Activated CD4-positive, alpha-beta T cell treated with anti-CD3 and anti-CD28 coated beads for 1 hour (primary cell): ENCODE measurements at regions not wholly inside any gene's neighbourhood (a gene's known extent, or its start where the extent isn't known, plus 50 kb on each side); places are given as distances from the start of the nearest gene placed in this dataset.

Source experiments
- DNase-seq: peaks from one replicate; pipeline ENCODE4 v3.0.0-alpha.2; 2020

DNA sequence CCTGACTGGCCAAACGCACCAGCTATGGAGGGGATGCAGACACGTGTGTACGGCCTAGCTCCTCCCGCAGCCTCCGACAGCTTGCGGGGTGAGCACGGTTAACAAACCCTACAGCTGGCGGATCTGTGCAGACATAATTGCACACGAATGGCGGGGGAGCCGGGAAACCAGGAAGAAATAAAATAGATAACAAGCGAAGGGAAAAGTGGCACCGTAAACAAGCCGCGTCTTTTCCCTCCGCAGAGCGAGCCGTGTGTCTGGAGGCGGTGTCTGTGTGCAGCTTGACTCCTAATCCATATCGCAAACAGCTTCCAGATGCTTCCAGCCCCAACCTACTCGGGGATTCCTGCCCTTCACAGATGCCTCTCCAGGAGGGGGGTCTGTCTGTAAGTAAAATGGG is 853.1 kb upstream of the SALL3 start:
- DNase-seq, result no peak

GRCh38 chr18:78127041-78127440 is 852.6 kb upstream of the SALL3 start:
- no peak for DNase-seq

DNA sequence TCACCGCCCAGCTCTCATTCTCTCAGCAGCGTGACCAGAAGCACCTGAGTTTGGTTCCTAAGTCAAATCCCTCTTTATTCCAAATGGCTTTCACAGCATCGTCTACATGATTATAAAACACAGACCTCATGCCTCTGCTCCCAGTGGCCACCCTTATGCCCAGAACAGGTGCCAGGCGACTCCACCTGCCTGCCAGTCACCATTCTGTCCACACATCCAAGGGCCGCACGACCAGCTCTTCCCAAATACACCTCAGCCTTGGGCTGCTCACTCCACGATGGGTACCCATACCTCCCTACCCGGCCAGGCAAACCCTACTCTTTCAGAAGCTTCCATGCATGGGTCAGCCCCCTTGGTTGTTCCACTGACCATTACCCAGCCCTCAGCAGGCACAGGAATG is 851.6 kb upstream of the SALL3 start:
- DNase-seq, result no peak

- DNase-seq, result no peak
Observed at GRCh38 chr18:78129260-78129659, 850.4 kb upstream of the SALL3 start.

DNA sequence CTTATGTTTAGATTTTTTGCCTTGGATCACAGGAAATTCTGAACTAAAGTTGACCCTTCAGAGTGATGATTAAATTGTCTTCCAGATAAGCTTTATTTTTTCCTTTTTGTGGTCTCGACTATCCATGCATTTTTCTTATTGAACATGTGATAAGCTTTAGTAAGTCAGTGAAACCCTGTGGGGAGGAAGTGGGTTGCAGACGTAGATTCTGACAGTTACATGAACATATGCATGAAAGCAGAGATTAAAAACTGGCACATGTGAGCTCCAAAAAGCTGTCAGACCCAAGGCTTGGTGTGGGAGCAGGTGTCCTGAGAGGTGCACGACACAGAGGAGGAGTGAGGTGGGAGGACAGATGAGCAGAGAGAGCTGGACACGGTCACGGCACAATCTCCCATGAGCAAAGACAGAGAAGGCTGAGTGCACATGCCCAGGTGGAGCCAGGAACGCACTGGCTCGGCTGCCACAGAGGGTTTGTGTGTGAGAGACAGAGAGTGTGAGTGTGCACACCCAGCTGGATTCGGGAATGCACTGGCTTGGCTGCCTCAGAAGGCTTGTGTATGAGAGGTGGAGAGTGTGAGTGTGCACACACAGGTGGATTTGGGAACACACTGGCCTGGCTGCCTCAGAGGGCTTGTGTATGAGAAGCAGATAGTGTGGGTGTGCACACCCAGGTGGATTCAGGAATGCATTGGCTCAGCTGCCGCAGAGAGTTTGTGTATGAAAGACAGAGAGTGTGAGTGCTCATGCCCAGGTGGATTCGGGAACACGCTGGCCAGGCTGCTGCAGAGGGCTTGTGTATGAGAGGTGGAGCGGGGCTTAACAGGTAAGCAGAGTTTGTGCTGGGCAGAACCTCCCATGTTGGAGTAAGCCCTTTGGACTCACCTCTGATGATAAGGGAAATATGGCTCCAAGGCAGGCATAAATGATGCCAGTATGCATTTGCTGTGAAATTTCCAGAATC is 849.1 kb upstream of the SALL3 start:
- no peak for DNase-seq

DNA sequence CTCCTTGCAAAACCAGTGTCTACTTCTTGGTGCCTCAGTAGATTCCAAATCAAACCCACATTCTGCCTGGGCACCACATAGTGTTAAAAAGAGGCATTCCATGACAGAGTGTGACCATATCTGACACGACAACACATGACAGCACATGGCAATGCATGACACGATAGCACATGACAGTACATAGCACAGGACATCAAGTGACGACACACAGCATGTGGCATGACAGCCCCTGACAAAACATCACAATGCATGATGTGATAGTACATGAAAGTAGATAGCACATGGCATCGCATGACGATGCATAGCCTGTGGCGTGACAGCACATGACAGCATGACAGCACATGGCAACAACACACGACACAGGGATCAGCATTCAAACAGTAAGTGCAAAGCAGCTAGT is 845.9 kb upstream of the SALL3 start:
- no peak for DNase-seq

DNA sequence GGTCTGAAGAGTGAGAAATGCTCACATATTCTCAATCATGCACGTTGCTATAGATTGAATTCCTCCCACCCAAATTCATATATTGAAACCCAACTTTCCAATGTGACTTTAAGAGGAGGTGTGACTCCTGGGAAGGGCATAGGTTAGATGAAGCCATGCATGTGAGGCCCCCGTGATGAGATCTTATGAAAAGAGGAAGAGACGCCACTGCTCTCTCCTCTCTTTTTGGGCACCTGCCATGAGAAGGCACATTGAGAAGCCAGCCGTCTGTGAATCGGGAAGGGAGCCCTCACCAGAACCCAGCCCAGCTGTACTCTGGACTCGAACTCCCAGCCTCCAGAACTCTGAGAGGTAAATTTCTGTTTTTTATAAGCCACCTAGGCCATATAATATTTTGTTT is 842.6 kb upstream of the SALL3 start:
- no peak for DNase-seq

- no peak for DNase-seq
Observed at GRCh38 chr18:78138983-78139496, 840.6 kb upstream of the SALL3 start.

- no peak for DNase-seq
Observed at GRCh38 chr18:78140294-78140693, 839.3 kb upstream of the SALL3 start.

DNA sequence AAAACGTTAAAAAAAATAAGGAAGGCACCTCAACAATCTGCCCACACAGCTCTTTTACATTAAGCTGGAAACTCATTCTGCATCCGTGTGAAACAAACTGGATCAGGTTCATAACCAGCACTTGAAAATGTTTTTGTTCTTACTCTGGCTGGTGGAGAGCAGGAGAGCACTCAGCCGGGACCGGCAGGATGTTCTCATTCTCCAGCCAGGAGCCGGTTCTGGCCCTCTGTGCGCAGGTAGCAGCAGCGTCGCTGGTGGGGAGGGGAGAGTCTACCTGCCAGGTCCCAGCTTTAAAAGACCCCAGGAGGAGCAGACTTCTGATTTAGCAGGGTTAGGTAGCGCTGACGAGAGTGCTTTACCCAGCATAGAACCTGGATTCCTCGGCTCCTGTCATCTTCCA is 834.9 kb upstream of the SALL3 start:
- DNase-seq, result no peak

DNA sequence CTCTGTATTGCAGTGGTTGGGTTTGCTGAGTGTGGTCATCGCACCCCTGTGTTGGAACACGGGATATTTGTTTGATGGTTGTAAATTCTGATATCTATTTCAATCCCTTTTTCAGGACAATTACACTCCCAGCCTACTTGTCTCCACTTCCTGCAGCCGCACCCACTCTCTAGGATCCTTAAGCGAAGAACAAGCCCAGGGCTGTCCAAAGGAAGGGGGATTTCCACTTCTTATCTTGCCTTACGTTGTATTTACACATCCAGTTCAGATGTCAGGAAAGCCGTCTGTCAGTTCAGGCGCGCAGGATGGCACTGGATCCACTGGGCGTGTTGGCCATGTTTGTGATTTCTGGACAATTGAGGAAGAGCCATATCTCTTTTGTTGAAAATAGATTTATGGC is 834.5 kb upstream of the SALL3 start:
- no peak for DNase-seq

- no peak for DNase-seq
Observed at GRCh38 chr18:78146136-78147085, 833.2 kb upstream of the SALL3 start.

GRCh38 chr18:78150590-78150989 is 829.0 kb upstream of the SALL3 start:
- no peak for DNase-seq

GRCh38 chr18:78151234-78151633 is 828.4 kb upstream of the SALL3 start:
- DNase-seq, result no peak

DNA sequence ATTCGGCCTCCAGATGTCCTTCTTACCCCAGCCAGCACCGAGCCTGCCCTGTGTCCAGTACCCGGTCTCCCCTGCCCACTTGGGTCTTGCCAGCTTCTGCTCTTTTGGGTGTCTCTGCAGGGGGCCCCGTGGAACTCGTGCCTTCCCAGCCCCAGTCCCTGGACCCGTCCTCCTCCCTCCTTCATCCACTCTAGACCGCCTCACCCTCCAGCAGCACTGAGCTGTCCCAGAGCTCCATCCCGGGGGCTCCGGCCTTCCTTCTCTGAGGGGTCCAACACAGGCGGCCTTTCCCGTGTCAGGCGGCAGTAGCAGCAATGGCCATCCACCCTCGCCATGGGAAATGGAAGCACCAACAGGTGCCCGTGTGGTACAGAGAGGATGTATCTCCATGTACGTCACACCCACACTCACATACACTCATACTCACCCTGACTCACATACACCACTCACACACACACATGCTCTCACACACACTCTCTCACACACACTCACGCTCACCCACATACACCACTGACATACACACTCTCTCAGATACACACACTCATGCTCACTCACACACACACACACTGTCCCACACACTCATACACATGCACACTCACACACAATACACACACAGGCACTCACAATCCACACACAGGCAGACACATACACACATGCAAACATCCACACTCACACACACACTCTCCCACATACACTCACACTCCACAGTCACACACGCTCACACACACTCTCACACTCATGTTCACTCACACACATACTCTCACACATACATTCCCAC is 827.5 kb upstream of the SALL3 start:
- no peak for DNase-seq

DNA sequence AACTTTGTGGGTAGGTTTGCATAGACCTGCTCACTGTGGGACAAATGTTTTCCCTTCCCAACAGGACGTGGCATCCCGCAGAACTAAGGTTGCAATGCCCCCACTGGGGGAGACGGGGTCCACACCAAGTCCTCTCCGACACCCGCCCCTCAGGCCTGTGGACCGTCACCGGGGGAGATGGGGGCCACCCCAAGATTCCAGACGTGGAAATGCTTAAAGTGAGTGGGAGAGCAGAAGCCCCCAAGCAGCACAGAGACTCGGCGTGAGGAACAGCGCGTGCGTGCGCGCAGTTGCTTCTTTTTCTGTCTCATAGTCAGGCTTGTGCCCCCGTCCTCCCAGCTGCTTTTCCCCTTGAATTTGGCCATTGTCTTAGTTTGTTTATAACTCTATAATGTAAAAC is 826.3 kb upstream of the SALL3 start:
- no peak for DNase-seq

DNA sequence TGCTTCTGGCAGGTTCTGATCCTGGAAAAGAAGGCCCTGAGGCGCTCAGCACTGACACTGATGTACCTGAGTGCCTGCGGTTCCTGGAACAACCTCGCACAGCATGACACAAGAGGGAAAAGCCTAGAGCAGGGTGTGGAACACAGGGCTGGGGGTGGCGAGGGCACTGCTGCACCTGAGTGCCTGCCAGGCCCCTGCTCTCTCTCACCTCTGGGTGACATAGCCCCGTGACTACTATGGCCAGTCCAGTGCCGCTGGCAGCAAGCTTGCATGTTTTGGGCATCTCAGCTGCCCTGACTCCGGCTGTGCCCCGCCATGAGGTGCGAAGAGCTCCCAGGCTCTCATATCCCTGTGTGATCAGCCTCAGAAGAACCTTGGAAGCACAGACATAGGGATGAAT is 825.2 kb upstream of the SALL3 start:
- no peak for DNase-seq

DNA sequence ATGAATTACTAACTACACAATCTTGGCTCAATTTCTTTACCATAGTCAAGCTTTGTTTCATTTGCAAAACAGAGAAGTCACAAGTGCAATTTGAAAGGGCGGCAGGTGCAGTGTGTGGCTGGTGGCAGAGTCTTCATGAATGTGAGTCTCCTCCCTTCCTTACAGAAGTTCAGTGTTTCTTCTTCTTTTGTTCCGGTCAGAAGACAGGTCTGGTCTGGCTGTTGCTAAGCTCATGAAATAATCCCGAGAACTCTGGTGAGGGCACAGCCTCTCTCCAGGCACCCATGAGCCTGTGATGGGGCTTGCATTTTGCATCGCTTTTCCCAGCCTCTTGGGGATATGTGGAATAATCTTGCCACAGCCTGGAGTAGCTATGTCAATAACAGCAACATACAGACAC is 824.8 kb upstream of the SALL3 start:
- no peak for DNase-seq

GRCh38 chr18:78156466-78156865 is 823.2 kb upstream of the SALL3 start:
- no peak for DNase-seq

GRCh38 chr18:78158943-78159342 is 820.7 kb upstream of the SALL3 start:
- no peak for DNase-seq

- DNase-seq, result no peak
Observed at GRCh38 chr18:78159397-78159796, 820.2 kb upstream of the SALL3 start.

DNA sequence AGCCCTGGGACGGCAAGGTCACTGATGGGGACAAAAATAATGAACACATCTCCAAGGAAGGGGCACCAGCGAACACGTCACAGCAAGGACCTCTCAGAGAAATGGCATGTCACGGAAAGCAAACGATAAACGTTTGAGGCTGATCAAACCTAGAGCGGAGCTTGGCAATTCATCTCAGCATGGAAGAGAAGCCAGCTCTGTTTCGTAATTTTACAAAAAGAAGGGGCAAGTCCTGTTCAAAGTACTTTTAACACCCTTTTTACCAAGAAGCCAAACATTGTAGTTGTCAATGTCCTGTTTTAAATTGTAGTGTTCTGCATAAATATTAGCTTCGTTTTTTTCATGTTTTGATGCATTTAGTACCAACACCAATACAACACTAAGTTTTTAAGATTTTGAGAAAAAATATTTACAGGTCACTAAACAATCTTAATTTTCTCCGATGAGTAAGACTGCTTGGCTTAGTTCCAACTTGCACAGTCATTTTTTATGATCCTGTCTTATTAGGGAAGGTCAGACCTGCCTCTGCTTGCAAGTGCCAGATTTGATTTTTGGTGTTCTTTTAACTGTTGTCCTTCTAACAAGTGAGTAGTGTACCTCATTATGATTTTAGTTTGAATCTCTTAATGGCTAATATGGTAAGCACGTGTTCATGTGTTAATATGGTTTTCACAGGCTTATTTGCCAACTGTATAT is 818.5 kb upstream of the SALL3 start:
- DNase-seq, result no peak
